SK-N-SH (cell line): ENCODE measurements at regions not wholly inside any gene's neighbourhood (a gene's known extent, or its start where the extent isn't known, plus 50 kb on each side); places are given as distances from the start of the nearest gene placed in this dataset.
"Not testable (repeated sequence)": the region's sequence is repeated elsewhere in the genome, so short reads cannot be mapped to it uniquely, and the experiment has no call there.

Source experiments
- CTCF ChIA-PET: fragments of 300-600, 350-600 bp; formaldehyde crosslinking; extraction: SDS; loops from one replicate; lab custom pipeline; 2021; lab: Yijun Ruan, JAX
- POLR2A ChIA-PET: fragments of 350-600 bp; sonication (Branson Sonifier 250); formaldehyde crosslinking; extraction: SDS; loops from one replicate; lab custom pipeline; 2020; ENCODE audit warnings: antibody characterized with exemption, inconsistent platforms; lab: Yijun Ruan, JAX
- DNase-seq: peaks from one replicate; pipeline ENCODE4 v3.0.0; 2012
- H2AFZ ChIP-seq: fragments of 200-600 bp; sonication (generic); 2 replicates; pipeline ENCODE4 v1.8.1; 2016; ENCODE audit warnings: antibody characterized with exemption, mild to moderate bottlenecking, low read depth
- H3F3A ChIP-seq: fragments of 200-600 bp; sonication (generic); replicated peaks from 2 replicates; pipeline ENCODE3; 2016; ENCODE audit warnings: antibody characterized with exemption, mild to moderate bottlenecking; ENCODE audit not compliant: insufficient read depth
- H3K27ac ChIP-seq, 2 experiments: fragments of 200-500 bp in 1 of 2; fragments of 200-600 bp in 1 of 2; sonication (Bioruptor generic) in 1 of 2; sonication (generic), shearing (Covaris generic) in 1 of 2; 2 replicates each; pipeline versions ENCODE4 v1.5.1 to v1.6.1; 2014 to 2016; ENCODE audit warnings: low read depth in 2 of 2, inconsistent platforms in 1 of 2, low read length in 1 of 2, mild to moderate bottlenecking in 1 of 2, mixed read lengths in 1 of 2
- H3K27me3 ChIP-seq: fragments of 200-600 bp; sonication (generic), shearing (Covaris generic); 2 replicates; pipeline ENCODE4 v1.6.1; 2016; ENCODE audit warnings: mixed run types; ENCODE audit not compliant: insufficient read depth
- H3K36me3 ChIP-seq, 2 experiments: fragments of 200-500 bp in 1 of 2; fragments of 200-600 bp in 1 of 2; sonication (Bioruptor generic) in 1 of 2; sonication (generic) in 1 of 2; replicated peaks in 1 of 2; 2 replicates each; pipeline versions ENCODE3 to v1.5.1; 2014 to 2016; ENCODE audit warnings: low read length in 1 of 2, mild to moderate bottlenecking in 1 of 2; ENCODE audit not compliant: insufficient read depth in 2 of 2, control insufficient read depth in 1 of 2
- H3K4me1 ChIP-seq, 2 experiments: fragments of 200-500 bp in 1 of 2; fragments of 200-600 bp in 1 of 2; sonication (Bioruptor generic) in 1 of 2; sonication (generic), shearing (Covaris generic) in 1 of 2; 2 replicates each; pipeline versions ENCODE4 v1.5.1 to v1.6.1; 2014 to 2016; ENCODE audit warnings: low read depth in 1 of 2, low read length in 1 of 2, mixed run types in 1 of 2; ENCODE audit not compliant: insufficient read depth in 2 of 2, control insufficient read depth in 1 of 2
- H3K4me2 ChIP-seq: fragments of 200-600 bp; sonication (generic), shearing (Covaris generic); 2 replicates; pipeline ENCODE4 v1.6.1; 2017; ENCODE audit warnings: mixed run types
- H3K4me3 ChIP-seq, 2 experiments: fragments of 200-500 bp in 1 of 2; fragments of 200-600 bp in 1 of 2; sonication (Bioruptor generic) in 1 of 2; sonication (generic), shearing (Covaris generic) in 1 of 2; 2 replicates each; pipeline versions ENCODE4 v1.5.1 to v1.8.1; 2014 to 2016; ENCODE audit warnings: low read depth in 2 of 2, inconsistent platforms in 1 of 2, low read length in 1 of 2, mild to moderate bottlenecking in 1 of 2, mixed read lengths in 1 of 2, moderate library complexity in 1 of 2
- H3K79me2 ChIP-seq: fragments of 200-600 bp; sonication (generic); 2 replicates; pipeline ENCODE4 v1.8.1; 2017; ENCODE audit warnings: mild to moderate bottlenecking; ENCODE audit not compliant: insufficient read depth
- H3K9ac ChIP-seq: fragments of 200-600 bp; sonication (generic); 2 replicates; pipeline ENCODE4 v1.6.1; 2017; ENCODE audit warnings: mixed run types
- H3K9me2 ChIP-seq: fragments of 200-600 bp; sonication (generic); 2 replicates; pipeline ENCODE4 v1.6.1; 2017; ENCODE audit warnings: mixed run types
- H3K9me3 ChIP-seq: fragments of 200-600 bp; sonication (generic); 2 replicates; pipeline ENCODE4 v1.6.1; 2017; ENCODE audit warnings: mixed run types, mild to moderate bottlenecking, moderate library complexity
- H4K20me1 ChIP-seq: fragments of 200-600 bp; sonication (generic); 2 replicates; pipeline ENCODE4 v1.6.1; 2017; ENCODE audit warnings: mild to moderate bottlenecking, mixed run types; ENCODE audit not compliant: insufficient read depth
- CHD2 ChIP-seq: fragments of 150-350 bp; IDR thresholded peaks from 2 replicates; pipeline ENCODE4 v1.6.1; 2018; ENCODE audit warnings: low read length; ENCODE audit not compliant: partially characterized antibody
- CTCF ChIP-seq: fragments of 200-600 bp; sonication (generic); IDR thresholded peaks from 2 replicates; pipeline ENCODE4 v1.6.1; 2017; ENCODE audit warnings: antibody characterized with exemption, mild to moderate bottlenecking, moderate library complexity
- ELF1 ChIP-seq: IDR thresholded peaks from 2 replicates; pipeline ENCODE4 v1.4.0; 2012
- EP300 ChIP-seq, 2 experiments: IDR thresholded peaks; 2 replicates each; pipeline versions ENCODE4 v1.4.0 to v1.6.1; 2012; ENCODE audit warnings: borderline replicate concordance in 1 of 2, low read depth in 1 of 2, low read length in 1 of 2
- FOXJ3 ChIP-seq: sonication (generic); formaldehyde crosslinking; IDR thresholded peaks from 2 replicates; pipeline ENCODE4 v1.5.1; 2020; ENCODE audit warnings: mild to moderate bottlenecking, missing genetic modification reagents
- FOXM1 ChIP-seq: IDR thresholded peaks from 2 replicates; pipeline ENCODE4 v1.4.0; 2012; ENCODE audit warnings: low read depth, mild to moderate bottlenecking
- GATA2 ChIP-seq: sonication (generic); formaldehyde crosslinking; IDR thresholded peaks from 2 replicates; pipeline ENCODE4 v1.5.0; 2020; ENCODE audit warnings: mild to moderate bottlenecking, missing genetic modification reagents
- JUND ChIP-seq: IDR thresholded peaks from 2 replicates; pipeline ENCODE4 v1.4.0; 2012
- MEF2A ChIP-seq: IDR thresholded peaks from 2 replicates; pipeline ENCODE4 v1.4.0; 2012; ENCODE audit warnings: low read depth, borderline replicate concordance
- MXI1 ChIP-seq: IDR thresholded peaks from 2 replicates; pipeline ENCODE4 v1.6.1; 2012; ENCODE audit warnings: mild to moderate bottlenecking, low read depth, low read length, improper control_type of control experiment
- NRF1 ChIP-seq: IDR thresholded peaks from 2 replicates; pipeline ENCODE4 v1.6.1; 2012; ENCODE audit warnings: low read depth, mild to moderate bottlenecking, low read length
- PBX3 ChIP-seq: IDR thresholded peaks from 2 replicates; pipeline ENCODE4; 2012
- REST ChIP-seq: IDR thresholded peaks from 2 replicates; pipeline ENCODE4 v1.6.1; 2012; ENCODE audit warnings: mild to moderate bottlenecking, low read depth, low read length, moderate library complexity
- SMC3 ChIP-seq: IDR thresholded peaks from 2 replicates; pipeline ENCODE4 v1.6.1; 2012; ENCODE audit warnings: low read depth, low read length, improper control_type of control experiment
- TAF1 ChIP-seq: IDR thresholded peaks from 2 replicates; pipeline ENCODE4 v1.6.1; 2012; ENCODE audit warnings: low read depth, mild to moderate bottlenecking, low read length, moderate library complexity, borderline replicate concordance
- TCF12 ChIP-seq: IDR thresholded peaks from 2 replicates; pipeline ENCODE4 v1.4.0; 2012
- TEAD4 ChIP-seq: IDR thresholded peaks from 2 replicates; pipeline ENCODE4 v1.4.0; 2012; ENCODE audit warnings: mild to moderate bottlenecking, borderline replicate concordance; ENCODE audit not compliant: insufficient read depth
- WGBS: methylation state at CpG from one replicate; pipeline ENCODE4 v1.1.6; 2017; ENCODE audit warnings: low lambda C conversion rate; 5-methylcytosine and 5-hydroxymethylcytosine counted together
- TF ChIP-seq, protein P1 (sequence below): IDR thresholded peaks from 2 replicates; pipeline ENCODE4 v1.4.0; 2012; ENCODE audit warnings: low read depth, borderline replicate concordance
- TF ChIP-seq, protein P2 (sequence below): IDR thresholded peaks from 2 replicates; pipeline ENCODE4 v1.4.0; 2012; ENCODE audit warnings: low read depth

DNA sequence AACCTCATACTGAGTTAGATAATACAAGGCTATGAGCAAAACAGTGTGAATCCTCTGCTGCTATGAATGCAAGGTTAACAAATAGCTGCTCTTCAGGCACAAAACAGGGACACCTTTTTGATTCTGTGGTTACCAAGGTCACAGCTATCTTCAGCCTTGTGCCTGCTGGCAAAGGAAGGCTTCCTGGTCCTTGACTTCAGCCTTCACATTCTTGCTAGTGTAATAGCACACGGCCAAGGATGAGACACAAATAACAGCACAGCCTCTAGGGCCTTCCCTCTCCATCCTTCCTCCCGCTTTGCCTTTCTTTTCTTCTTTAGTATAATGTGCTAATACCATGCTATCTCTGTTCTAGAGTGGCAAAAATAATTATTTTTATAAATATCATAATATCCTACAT lies 130.6 kb upstream of the CAV2 start:
- 38% methylated on average over 2 of the region's 2 CpGs for WGBS
- H4K20me1 ChIP-seq: no peaks in the 10 kb centered on the region
- H3K9ac ChIP-seq: no peak overlapping the region
- TF ChIP-seq TCF12 (no peak), EP300 (IDR thresholded peaks at IDR 0.05; ENCODE audit: borderline replicate concordance in 1 of 2, low read depth in 1 of 2, low read length in 1 of 2) (no peak), REST (no peak), FOXM1 (no peak), GATA2 (CRISPR knock-in tag) (no peak), PBX3 (no peak), CTCF (no peak), ELF1 (no peak), NRF1 (no peak), MEF2A (no peak), FOXJ3 (CRISPR knock-in tag) (no peak), CHD2 (no peak), TAF1 (no peak), JUND (no peak), SMC3 (no peak), MXI1 (no peak), TEAD4 (no peak)
- TF ChIP-seq, protein P1, sequence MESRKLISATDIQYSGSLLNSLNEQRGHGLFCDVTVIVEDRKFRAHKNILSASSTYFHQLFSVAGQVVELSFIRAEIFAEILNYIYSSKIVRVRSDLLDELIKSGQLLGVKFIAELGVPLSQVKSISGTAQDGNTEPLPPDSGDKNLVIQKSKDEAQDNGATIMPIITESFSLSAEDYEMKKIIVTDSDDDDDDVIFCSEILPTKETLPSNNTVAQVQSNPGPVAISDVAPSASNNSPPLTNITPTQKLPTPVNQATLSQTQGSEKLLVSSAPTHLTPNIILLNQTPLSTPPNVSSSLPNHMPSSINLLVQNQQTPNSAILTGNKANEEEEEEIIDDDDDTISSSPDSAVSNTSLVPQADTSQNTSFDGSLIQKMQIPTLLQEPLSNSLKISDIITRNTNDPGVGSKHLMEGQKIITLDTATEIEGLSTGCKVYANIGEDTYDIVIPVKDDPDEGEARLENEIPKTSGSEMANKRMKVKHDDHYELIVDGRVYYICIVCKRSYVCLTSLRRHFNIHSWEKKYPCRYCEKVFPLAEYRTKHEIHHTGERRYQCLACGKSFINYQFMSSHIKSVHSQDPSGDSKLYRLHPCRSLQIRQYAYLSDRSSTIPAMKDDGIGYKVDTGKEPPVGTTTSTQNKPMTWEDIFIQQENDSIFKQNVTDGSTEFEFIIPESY: no peak
- TF ChIP-seq, protein P2, sequence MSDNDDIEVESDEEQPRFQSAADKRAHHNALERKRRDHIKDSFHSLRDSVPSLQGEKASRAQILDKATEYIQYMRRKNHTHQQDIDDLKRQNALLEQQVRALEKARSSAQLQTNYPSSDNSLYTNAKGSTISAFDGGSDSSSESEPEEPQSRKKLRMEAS: no peak
- H3K9me2 ChIP-seq: no peaks in the 10 kb centered on the region
- H3K4me1 ChIP-seq: peaks cover 0 to 10% of the 10 kb centered on the region in 2 experiments; a peak in 1 of 4 replicates
- H3K27me3 ChIP-seq: no peaks in the 10 kb centered on the region
- no peak overlapping the region for H3K27ac ChIP-seq
- no peak overlapping the region for H3K4me3 ChIP-seq
- H3K36me3 ChIP-seq: no peaks in the 10 kb centered on the region
- H3K9me3 ChIP-seq: 0 out of 2 replicates have a peak, but pooled peaks cover 4% of the 10 kb centered on the region
- ChIA-PET CTCF (interaction anchor here (1.1 kb wide), 1 partner anchor 133 kb away, joined by 3 read pairs; no protein-coding TSS in a partner anchor), POLR2A (no interaction called here)
- no peak overlapping the region for H3K4me2 ChIP-seq
- no peak for DNase-seq
- H2AFZ ChIP-seq: no peak overlapping the region
- H3K79me2 ChIP-seq: no peaks in the 10 kb centered on the region
- peaks cover 4% of the 10 kb centered on the region for H3F3A ChIP-seq

GRCh38 chr7:116371536-116371935 lies 128.0 kb upstream of the CAV2 start:
- H3K4me1 ChIP-seq, H3K4me2 ChIP-seq, H3K4me3 ChIP-seq, DNase-seq, H4K20me1 ChIP-seq, POLR2A ChIA-PET, H3K9me3 ChIP-seq, H3K9ac ChIP-seq, H2AFZ ChIP-seq, H3K9me2 ChIP-seq, H3K79me2 ChIP-seq, H3K27me3 ChIP-seq, H3K36me3 ChIP-seq, CTCF ChIA-PET, H3F3A ChIP-seq, H3K27ac ChIP-seq: not testable (repeated sequence)
- 54% methylated on average over 7 of the region's 7 CpGs for WGBS
